ENCODE measurements at regions not wholly inside any gene's neighbourhood (a gene's known extent, or its start where the extent isn't known, plus 50 kb on each side); places are given as distances from the start of the nearest gene placed in this dataset.

DNA sequence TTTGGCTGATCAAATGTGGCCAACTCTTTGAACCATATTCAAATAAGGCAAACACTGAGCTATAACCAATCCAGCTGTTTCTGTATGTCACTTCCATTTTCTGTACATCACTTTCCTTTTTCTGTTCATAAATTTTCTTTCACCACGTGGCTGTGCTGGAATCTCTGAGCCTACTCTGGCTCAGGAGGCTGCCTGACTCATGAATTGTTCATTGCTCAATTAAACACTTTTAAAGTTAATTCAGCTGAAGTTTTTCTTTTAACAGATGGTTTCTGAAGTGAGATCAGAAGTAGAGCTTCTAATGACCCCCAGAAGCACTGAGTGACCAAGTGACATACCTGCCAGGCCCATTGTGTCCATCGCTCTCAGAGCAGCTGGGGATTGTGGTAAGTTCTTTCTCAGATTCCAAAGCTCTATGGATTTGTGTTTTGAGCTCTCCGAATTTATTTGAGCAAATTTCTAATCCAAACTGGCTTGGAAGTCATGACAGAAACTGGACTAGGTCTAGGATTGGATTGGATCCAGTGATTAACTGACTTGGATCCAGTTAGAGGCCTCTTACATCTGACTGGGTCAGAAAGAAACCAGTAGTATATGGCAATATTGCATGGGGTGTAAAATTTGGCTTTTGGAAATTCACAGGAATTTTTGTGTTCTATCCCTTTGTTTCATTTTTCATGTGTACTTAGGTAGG, 121.2 kb upstream of the BANK1 start:
- ATAC-seq, result no peak
- Mint-ChIP-seq H3K27ac (no peak overlapping the region), H3K4me3 (no peak overlapping the region), H3K36me3 (0 out of 2 replicates have a peak, but pooled peaks cover 5% of the 10 kb centered on the region), H3K9me3 (peaks cover 9% of the 10 kb centered on the region; the same call in 1 of the 2 replicates), H3K27me3 (ENCODE audit: low read depth) (no peaks in the 10 kb centered on the region), H3K4me1 (no peaks in the 10 kb centered on the region)
- CTCF ChIA-PET, result no interaction called here
- POLR2A ChIA-PET, result no interaction called here
- TF ChIP-seq ZNF121 (CRISPR knock-in tag; IDR thresholded peaks at IDR 0.05), result no peak
- TF ChIP-seq, protein P1, sequence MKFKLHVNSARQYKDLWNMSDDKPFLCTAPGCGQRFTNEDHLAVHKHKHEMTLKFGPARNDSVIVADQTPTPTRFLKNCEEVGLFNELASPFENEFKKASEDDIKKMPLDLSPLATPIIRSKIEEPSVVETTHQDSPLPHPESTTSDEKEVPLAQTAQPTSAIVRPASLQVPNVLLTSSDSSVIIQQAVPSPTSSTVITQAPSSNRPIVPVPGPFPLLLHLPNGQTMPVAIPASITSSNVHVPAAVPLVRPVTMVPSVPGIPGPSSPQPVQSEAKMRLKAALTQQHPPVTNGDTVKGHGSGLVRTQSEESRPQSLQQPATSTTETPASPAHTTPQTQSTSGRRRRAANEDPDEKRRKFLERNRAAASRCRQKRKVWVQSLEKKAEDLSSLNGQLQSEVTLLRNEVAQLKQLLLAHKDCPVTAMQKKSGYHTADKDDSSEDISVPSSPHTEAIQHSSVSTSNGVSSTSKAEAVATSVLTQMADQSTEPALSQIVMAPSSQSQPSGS (CRISPR knock-in tag; IDR thresholded peaks at IDR 0.05; ENCODE audit: borderline replicate concordance, low read depth), result no peak
- TF ChIP-seq, protein P2, sequence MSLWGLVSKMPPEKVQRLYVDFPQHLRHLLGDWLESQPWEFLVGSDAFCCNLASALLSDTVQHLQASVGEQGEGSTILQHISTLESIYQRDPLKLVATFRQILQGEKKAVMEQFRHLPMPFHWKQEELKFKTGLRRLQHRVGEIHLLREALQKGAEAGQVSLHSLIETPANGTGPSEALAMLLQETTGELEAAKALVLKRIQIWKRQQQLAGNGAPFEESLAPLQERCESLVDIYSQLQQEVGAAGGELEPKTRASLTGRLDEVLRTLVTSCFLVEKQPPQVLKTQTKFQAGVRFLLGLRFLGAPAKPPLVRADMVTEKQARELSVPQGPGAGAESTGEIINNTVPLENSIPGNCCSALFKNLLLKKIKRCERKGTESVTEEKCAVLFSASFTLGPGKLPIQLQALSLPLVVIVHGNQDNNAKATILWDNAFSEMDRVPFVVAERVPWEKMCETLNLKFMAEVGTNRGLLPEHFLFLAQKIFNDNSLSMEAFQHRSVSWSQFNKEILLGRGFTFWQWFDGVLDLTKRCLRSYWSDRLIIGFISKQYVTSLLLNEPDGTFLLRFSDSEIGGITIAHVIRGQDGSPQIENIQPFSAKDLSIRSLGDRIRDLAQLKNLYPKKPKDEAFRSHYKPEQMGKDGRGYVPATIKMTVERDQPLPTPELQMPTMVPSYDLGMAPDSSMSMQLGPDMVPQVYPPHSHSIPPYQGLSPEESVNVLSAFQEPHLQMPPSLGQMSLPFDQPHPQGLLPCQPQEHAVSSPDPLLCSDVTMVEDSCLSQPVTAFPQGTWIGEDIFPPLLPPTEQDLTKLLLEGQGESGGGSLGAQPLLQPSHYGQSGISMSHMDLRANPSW (CRISPR knock-in tag; conservative IDR thresholded peaks at IDR 0.05; ENCODE audit: low read depth), result no peak
- TF ChIP-seq, protein P3, sequence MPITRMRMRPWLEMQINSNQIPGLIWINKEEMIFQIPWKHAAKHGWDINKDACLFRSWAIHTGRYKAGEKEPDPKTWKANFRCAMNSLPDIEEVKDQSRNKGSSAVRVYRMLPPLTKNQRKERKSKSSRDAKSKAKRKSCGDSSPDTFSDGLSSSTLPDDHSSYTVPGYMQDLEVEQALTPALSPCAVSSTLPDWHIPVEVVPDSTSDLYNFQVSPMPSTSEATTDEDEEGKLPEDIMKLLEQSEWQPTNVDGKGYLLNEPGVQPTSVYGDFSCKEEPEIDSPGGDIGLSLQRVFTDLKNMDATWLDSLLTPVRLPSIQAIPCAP (CRISPR knock-in tag; IDR thresholded peaks at IDR 0.05), result no peak
- no peak for TF ChIP-seq EMX1 (CRISPR knock-in tag; IDR thresholded peaks at IDR 0.05)
- TF ChIP-seq, protein P4, sequence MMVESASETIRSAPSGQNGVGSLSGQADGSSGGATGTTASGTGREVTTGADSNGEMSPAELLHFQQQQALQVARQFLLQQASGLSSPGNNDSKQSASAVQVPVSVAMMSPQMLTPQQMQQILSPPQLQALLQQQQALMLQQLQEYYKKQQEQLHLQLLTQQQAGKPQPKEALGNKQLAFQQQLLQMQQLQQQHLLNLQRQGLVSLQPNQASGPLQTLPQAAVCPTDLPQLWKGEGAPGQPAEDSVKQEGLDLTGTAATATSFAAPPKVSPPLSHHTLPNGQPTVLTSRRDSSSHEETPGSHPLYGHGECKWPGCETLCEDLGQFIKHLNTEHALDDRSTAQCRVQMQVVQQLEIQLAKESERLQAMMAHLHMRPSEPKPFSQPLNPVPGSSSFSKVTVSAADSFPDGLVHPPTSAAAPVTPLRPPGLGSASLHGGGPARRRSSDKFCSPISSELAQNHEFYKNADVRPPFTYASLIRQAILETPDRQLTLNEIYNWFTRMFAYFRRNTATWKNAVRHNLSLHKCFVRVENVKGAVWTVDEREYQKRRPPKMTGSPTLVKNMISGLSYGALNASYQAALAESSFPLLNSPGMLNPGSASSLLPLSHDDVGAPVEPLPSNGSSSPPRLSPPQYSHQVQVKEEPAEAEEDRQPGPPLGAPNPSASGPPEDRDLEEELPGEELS (CRISPR knock-in tag; IDR thresholded peaks at IDR 0.05), result no peak
- no peak for TF ChIP-seq SMAD3 (CRISPR knock-in tag; IDR thresholded peaks at IDR 0.05; ENCODE audit: borderline replicate concordance)
- no peak for TF ChIP-seq NFE2L1 (CRISPR knock-in tag; IDR thresholded peaks at IDR 0.05)
- TF ChIP-seq, protein P5, sequence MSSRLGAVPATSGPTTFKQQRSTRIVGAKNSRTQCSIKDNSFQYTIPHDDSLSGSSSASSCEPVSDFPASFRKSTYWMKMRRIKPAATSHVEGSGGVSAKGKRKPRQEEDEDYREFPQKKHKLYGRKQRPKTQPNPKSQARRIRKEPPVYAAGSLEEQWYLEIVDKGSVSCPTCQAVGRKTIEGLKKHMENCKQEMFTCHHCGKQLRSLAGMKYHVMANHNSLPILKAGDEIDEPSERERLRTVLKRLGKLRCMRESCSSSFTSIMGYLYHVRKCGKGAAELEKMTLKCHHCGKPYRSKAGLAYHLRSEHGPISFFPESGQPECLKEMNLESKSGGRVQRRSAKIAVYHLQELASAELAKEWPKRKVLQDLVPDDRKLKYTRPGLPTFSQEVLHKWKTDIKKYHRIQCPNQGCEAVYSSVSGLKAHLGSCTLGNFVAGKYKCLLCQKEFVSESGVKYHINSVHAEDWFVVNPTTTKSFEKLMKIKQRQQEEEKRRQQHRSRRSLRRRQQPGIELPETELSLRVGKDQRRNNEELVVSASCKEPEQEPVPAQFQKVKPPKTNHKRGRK (CRISPR knock-in tag; IDR thresholded peaks at IDR 0.05; ENCODE audit: borderline replicate concordance), result no peak
- TF ChIP-seq MXD4 (CRISPR knock-in tag; IDR thresholded peaks at IDR 0.05; ENCODE audit: borderline replicate concordance), result no peak
- TF ChIP-seq, protein P6, sequence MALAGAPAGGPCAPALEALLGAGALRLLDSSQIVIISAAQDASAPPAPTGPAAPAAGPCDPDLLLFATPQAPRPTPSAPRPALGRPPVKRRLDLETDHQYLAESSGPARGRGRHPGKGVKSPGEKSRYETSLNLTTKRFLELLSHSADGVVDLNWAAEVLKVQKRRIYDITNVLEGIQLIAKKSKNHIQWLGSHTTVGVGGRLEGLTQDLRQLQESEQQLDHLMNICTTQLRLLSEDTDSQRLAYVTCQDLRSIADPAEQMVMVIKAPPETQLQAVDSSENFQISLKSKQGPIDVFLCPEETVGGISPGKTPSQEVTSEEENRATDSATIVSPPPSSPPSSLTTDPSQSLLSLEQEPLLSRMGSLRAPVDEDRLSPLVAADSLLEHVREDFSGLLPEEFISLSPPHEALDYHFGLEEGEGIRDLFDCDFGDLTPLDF (CRISPR knock-in tag; IDR thresholded peaks at IDR 0.05), result no peak
- TF ChIP-seq, protein P7, sequence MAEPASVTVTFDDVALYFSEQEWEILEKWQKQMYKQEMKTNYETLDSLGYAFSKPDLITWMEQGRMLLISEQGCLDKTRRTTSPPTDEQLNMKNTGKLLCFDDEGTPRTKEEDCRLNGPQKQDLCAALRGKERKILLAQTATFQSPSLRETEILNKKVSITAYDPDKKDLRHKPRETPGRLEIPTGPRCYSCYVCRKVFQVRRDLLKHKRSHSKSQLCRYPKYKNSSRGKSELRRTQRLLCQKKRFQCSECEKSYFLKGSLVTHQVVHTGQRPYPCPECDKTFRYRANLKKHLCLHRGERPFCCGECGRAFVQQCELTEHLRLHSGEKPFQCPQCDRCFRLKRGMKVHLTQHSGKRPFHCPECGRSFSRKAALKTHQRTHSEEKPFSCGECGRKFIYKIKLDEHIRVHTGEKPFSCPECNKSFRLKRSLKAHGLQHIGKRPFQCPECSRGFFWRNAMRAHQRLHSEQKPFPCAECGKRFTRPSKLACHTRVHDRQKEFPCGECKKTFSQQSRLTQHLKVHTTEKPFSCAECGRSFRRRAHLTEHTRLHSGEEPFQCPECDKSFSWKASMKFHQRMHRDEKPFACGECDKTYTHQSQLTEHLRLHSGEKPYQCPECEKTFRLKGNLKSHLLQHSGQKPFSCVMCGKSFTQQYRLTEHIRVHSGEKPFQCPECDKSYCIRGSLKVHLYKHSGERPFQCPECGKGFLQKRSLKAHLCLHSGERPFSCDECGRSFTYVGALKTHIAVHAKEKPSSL (CRISPR knock-in tag; conservative IDR thresholded peaks at IDR 0.05), result no peak
- TF ChIP-seq, protein P8, sequence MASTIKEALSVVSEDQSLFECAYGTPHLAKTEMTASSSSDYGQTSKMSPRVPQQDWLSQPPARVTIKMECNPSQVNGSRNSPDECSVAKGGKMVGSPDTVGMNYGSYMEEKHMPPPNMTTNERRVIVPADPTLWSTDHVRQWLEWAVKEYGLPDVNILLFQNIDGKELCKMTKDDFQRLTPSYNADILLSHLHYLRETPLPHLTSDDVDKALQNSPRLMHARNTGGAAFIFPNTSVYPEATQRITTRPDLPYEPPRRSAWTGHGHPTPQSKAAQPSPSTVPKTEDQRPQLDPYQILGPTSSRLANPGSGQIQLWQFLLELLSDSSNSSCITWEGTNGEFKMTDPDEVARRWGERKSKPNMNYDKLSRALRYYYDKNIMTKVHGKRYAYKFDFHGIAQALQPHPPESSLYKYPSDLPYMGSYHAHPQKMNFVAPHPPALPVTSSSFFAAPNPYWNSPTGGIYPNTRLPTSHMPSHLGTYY (CRISPR knock-in tag; IDR thresholded peaks at IDR 0.05), result no peak
- no peak for DNase-seq (ENCODE audit: low spot score)
